HG02798 (cell line): ENCODE measurements at regions not wholly inside any gene's neighbourhood (a gene's known extent, or its start where the extent isn't known, plus 50 kb on each side); places are given as distances from the start of the nearest gene placed in this dataset.

ENCODE experiments used
- ATAC-seq: cut with Tn5 transposase; IDR thresholded peaks from one replicate; pipeline ENCODE4 v1.9.1; 2021; ENCODE audit warnings: mild to moderate bottlenecking; ENCODE audit not compliant: unreplicated experiment, poor library complexity

DNA sequence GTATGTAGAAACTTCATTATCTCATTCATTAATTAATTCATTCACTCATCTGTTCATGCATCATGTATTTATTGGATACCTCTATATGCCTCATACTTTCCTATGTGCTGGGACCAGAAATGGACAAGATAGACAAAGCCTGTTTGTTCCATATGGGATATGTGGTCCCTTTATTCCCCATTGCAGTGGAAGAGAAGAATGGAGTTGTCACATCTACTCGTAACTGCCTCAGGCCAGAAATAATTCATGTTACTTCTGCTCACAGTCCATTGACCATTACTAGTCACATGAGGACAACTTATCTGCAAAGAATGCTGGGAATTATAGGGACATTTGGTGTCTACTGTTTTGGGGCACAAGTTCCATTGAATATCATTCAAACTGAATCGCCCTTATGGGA lies 327.8 kb downstream of the MATN1 start:
- no peak for ATAC-seq

GRCh38 chr1:30388386-30388785 lies 335.0 kb downstream of the MATN1 start:
- no peak for ATAC-seq

GRCh38 chr1:30386156-30386926 lies 337.0 kb downstream of the MATN1 start:
- ATAC-seq: no peak

GRCh38 chr1:30385246-30385995 lies 338.0 kb downstream of the MATN1 start:
- ATAC-seq: no peak

GRCh38 chr1:30384286-30385245 lies 338.8 kb downstream of the MATN1 start:
- no peak for ATAC-seq

GRCh38 chr1:30383221-30383711 lies 340.1 kb downstream of the MATN1 start:
- no peak for ATAC-seq

- no peak for ATAC-seq
These were observed 340.9 kb downstream of the MATN1 start for GRCh38 chr1:30382496-30382895.

- ATAC-seq: no peak
These were observed 341.6 kb downstream of the MATN1 start for GRCh38 chr1:30381671-30382365.

DNA sequence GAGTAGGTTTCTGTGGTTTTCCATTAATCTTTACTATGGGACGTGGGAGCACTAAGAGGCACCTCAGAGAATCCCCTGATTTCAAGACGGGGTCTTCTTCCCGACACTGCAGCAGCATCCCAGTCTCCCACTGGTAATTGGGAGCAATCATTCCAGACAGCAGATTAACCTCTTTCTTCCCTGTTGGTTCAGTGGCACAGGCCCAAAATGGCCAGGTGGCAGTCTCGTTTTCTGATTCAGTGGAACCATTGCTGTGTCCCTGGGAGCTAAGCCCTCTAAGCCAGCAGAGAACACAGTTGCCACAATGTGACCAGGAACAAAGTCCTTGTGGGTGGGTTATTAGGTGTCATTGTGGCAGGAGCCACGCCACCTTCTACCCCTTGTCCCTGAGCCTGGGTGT lies 342.1 kb downstream of the MATN1 start:
- ATAC-seq: no peak

- ATAC-seq: no peak
These were observed 342.8 kb downstream of the MATN1 start for GRCh38 chr1:30380625-30380984.

DNA sequence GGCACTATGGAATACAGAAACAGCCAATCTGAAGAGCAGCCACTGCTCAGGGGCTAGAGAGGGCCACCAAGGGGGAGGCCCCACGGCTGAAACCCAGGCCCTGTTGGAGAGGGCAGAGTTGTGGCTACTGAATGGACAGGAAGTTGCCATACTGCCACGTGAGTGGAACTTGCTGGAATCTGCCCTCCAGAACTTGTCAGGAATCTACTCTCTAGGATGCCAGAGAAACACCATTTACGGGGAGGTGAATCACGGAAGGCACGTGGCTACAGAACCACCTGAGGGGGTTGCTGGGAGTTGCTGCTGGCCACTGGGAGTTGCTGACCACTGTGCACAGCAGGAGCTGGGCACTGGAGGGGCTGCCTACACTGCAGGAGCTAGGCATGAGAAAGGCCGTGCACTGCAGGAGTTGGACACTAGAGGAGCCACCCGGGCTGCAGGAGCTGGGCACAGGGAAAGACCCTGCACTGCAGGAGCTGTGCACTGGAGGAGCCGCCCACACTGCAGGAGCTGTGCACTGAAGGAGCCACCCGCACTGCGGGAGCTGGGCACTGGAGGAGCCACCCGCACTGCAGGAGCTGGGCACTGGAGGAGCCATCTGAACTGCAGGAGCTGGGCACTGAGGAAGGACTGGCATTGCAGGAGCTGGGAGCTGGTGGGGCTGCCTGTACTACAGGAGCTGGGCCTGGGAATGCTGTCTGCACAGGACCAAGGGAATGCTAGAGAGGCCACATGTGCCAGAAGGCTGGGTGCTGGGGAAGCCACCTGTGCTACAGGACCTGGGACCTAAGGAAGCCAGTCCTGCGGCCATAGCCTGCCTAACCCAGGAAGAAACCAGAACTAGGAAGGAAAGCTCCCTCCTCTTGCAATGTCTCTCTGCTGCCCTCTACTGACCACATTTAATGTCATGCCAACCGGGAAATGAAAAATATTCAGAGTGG lies 343.4 kb downstream of the MATN1 start:
- no peak for ATAC-seq

DNA sequence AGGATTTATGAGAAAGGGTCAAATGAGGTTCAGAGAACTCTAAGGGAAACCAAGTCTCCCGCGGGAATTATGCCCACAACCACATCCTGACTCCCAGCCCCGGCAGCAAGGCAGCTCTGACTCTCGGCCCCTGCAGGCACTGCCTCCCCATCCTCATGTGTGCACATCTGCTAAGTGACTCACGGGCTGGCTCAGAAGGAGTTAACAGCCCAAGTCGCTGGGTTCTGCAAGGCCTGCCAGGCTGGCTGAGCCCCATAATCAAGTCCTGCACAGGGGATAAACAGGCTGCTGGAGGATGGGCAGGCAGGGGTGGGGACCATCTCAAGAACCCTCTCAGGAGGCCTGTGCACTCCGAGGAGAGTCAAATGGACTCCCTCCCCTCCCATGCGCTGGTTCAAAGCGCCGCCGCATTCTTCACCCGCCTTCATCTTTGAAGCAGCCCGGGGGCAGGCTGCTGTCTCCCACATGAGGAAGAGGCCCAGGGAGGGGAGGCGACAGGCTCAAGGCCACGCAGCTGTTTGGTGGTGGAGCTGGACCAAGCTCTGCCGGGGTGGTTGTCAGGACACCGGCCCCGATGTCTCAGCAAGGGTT lies 344.3 kb downstream of the MATN1 start:
- ATAC-seq: no peak

GRCh38 chr1:30378003-30378596 lies 345.3 kb downstream of the MATN1 start:
- ATAC-seq: no peak

DNA sequence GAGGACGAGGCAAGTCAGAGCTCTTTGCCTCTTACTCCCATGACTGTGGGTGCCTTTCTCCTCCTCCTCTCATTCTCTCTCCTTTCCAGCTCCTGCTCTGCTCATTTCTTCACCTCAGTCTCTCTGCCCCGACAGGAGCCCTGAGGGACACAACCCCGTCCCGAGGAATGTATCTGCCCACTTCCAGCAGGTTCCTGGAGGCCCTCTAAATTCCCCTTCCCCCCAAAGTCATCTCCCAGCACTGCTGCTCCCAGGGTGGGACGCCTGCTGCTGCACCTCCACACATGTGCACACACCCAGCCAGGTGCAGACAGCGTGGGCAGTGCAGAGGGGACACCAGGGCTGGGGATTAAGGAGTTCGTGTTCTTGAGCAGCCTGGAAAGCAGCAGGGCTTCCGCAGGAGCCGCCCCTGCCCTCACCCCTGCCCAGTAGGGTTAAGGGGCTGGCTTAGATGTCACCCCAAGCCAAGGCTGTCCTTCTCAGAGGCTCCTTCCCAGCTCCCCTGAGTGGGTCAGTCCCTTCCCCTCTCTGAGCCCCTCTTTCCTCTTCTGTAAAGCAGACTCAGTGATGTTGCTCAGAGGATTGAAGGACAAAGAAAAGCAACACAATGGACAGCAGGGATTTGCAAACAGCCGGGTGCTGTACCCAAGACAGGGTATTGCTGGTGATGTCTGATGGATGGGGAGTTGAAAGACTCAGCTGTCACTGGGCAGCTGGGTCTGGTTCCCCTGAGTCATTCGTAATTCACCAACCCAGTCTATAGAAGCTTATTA lies 346.0 kb downstream of the MATN1 start:
- ATAC-seq: no peak

- no peak for ATAC-seq
These were observed 347.2 kb downstream of the MATN1 start for GRCh38 chr1:30376054-30376697.

DNA sequence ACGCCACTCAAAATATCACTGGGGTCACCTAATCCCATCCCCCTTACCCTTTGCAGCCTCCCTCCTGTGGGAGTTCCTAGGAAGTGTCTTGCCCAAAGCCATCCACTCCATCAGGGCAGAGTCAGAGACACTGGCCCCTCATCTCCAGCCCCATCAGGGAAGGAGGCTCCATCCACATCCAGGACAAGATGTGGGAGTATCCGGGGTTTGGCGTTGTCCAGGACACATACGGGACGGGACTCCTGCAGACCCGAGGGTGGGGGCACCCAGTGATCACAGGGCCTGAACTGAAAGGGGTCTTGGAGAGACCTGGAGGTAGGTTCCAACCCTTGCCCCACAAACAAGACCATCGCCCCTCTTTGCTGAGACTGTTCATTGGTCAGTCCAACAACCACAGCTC lies 348.2 kb downstream of the MATN1 start:
- ATAC-seq: no peak
